Activated CD4-positive, alpha-beta T cell treated with anti-CD3 and anti-CD28 coated beads for 36 hours (primary cell): ENCODE measurements at regions not wholly inside any gene's neighbourhood (a gene's known extent, or its start where the extent isn't known, plus 50 kb on each side); places are given as distances from the start of the nearest gene placed in this dataset.
"Not testable (repeated sequence)": the region's sequence is repeated elsewhere in the genome, so short reads cannot be mapped to it uniquely, and the experiment has no call there.

Experiments
- ATAC-seq: fragments of 200-7000 bp; cut with Tn5 transposase; one replicate; pipeline ENCODE4 v1.10.0; 2021; ENCODE audit warnings: mild to moderate bottlenecking, moderate library complexity
- CTCF ChIA-PET: fragments of 350-600 bp; sonication (Branson Sonifier 250); formaldehyde crosslinking; loops from one replicate; lab custom pipeline; 2021; ENCODE audit warnings: antibody characterized with exemption; lab: Charles Lee
- POLR2A ChIA-PET: fragments of 350-600 bp; sonication (Branson Sonifier 250); formaldehyde crosslinking; loops from one replicate; lab custom pipeline; 2021; ENCODE audit warnings: antibody characterized with exemption, inconsistent platforms; lab: Charles Lee
- DNase-seq: peaks from one replicate; pipeline ENCODE4 v3.0.0-alpha.2; 2020
- H3K27ac Mint-ChIP-seq: one replicate; pipeline ENCODE4 v1.8.0; 2021; ENCODE audit warnings: mixed read lengths
- H3K27me3 Mint-ChIP-seq: one replicate; pipeline ENCODE4 v1.8.0; 2021; ENCODE audit warnings: mixed read lengths
- H3K36me3 Mint-ChIP-seq: one replicate; pipeline ENCODE4 v1.8.0; 2021; ENCODE audit warnings: low read depth, mixed read lengths
- H3K4me1 Mint-ChIP-seq: one replicate; pipeline ENCODE4 v1.8.0; 2021; ENCODE audit warnings: mixed read lengths
- H3K4me3 Mint-ChIP-seq: one replicate; pipeline ENCODE4 v1.8.0; 2021; ENCODE audit warnings: mild to moderate bottlenecking, moderate library complexity, mixed read lengths
- H3K9me3 Mint-ChIP-seq: one replicate; pipeline ENCODE4 v1.8.0; 2021; ENCODE audit warnings: low read depth, mixed read lengths
- intact Hi-C, 2 experiments: fragments of 100-400 bp; cut with DNase I in 1 of 2; cut with micrococcal nuclease in 1 of 2; formaldehyde crosslinking; loops; one replicate each; pipeline versions ENCODE4 v1.14.2 to v1.15.1; 2022 to 2024; cut with DNase I, micrococcal nuclease

GRCh38 chr5:129228577-129228976 is 134.0 kb downstream of the ISOC1 start:
- H3K27ac Mint-ChIP-seq = no peak overlapping the region
- H3K4me1 Mint-ChIP-seq = no peaks in the 10 kb centered on the region
- H3K27me3 Mint-ChIP-seq = no peaks in the 10 kb centered on the region
- POLR2A ChIA-PET = no interaction called here
- DNase-seq = no peak
- no peaks in the 10 kb centered on the region for H3K9me3 Mint-ChIP-seq
- H3K4me3 Mint-ChIP-seq = no peak overlapping the region
- ATAC-seq = no peak
- CTCF ChIA-PET = no interaction called here
- intact Hi-C loops = no loop called here
- H3K36me3 Mint-ChIP-seq = no peaks in the 10 kb centered on the region

- Mint-ChIP-seq H3K4me1 (no peaks in the 10 kb centered on the region), H3K27ac (no peak overlapping the region), H3K27me3 (no peaks in the 10 kb centered on the region), H3K9me3 (no peaks in the 10 kb centered on the region), H3K4me3 (no peak overlapping the region), H3K36me3 (no peaks in the 10 kb centered on the region)
- DNase-seq (no peak), ATAC-seq (no peak)
- ChIA-PET POLR2A (no interaction called here), CTCF (no interaction called here)
- intact Hi-C loops = no loop called here
These were observed 147.2 kb downstream of the ISOC1 start for GRCh38 chr5:129241755-129242154.

- POLR2A ChIA-PET = no interaction called here
- H3K27ac Mint-ChIP-seq = no peak overlapping the region
- H3K4me3 Mint-ChIP-seq = no peak overlapping the region
- CTCF ChIA-PET = no interaction called here
- ATAC-seq (no peak), DNase-seq (no peak)
- H3K9me3 Mint-ChIP-seq = no peaks in the 10 kb centered on the region
- intact Hi-C loops = no loop called here
- no peaks in the 10 kb centered on the region for H3K4me1 Mint-ChIP-seq
- no peaks in the 10 kb centered on the region for H3K36me3 Mint-ChIP-seq
- H3K27me3 Mint-ChIP-seq = no peaks in the 10 kb centered on the region
These were observed 148.5 kb downstream of the ISOC1 start for GRCh38 chr5:129243039-129243438.

GRCh38 chr5:129244478-129244877 is 149.9 kb downstream of the ISOC1 start:
- H3K4me3 Mint-ChIP-seq = no peak overlapping the region
- intact Hi-C loops = no loop called here
- no peaks in the 10 kb centered on the region for H3K9me3 Mint-ChIP-seq
- DNase-seq = no peak
- H3K36me3 Mint-ChIP-seq = no peaks in the 10 kb centered on the region
- ATAC-seq = no peak
- H3K27me3 Mint-ChIP-seq = no peaks in the 10 kb centered on the region
- no peak overlapping the region for H3K27ac Mint-ChIP-seq
- POLR2A ChIA-PET = no interaction called here
- CTCF ChIA-PET = no interaction called here
- H3K4me1 Mint-ChIP-seq = no peaks in the 10 kb centered on the region

- ChIA-PET POLR2A (no interaction called here), CTCF (interaction anchor here (1.0 kb wide), 1 partner anchor 23 kb away, joined by 3 read pairs; no protein-coding TSS in a partner anchor)
- Mint-ChIP-seq H3K4me3 (no peak overlapping the region), H3K9me3 (no peaks in the 10 kb centered on the region), H3K36me3 (no peaks in the 10 kb centered on the region), H3K4me1 (no peaks in the 10 kb centered on the region), H3K27ac (no peak overlapping the region), H3K27me3 (no peaks in the 10 kb centered on the region)
- intact Hi-C loops = no loop called here
- no peak for DNase-seq
- no peak for ATAC-seq
These were observed 150.9 kb downstream of the ISOC1 start for GRCh38 chr5:129245489-129245888.

GRCh38 chr5:129246088-129246487 is 151.5 kb downstream of the ISOC1 start:
- POLR2A ChIA-PET = no interaction called here
- CTCF ChIA-PET = interaction anchor here (1.0 kb wide), 2 partner anchors 22 to 48 kb away, joined by 3 read pairs; no protein-coding TSS in a partner anchor
- H3K27ac Mint-ChIP-seq = no peak overlapping the region

GRCh38 chr5:129249886-129250285 is 155.3 kb downstream of the ISOC1 start:
- Mint-ChIP-seq H3K4me3 (no peak overlapping the region), H3K4me1 (no peaks in the 10 kb centered on the region), H3K27me3 (no peaks in the 10 kb centered on the region), H3K27ac (no peak overlapping the region), H3K9me3 (peaks cover 19% of the 10 kb centered on the region), H3K36me3 (no peaks in the 10 kb centered on the region)
- no peak for ATAC-seq
- intact Hi-C loops = no loop called here
- ChIA-PET POLR2A (no interaction called here), CTCF (no interaction called here)
- no peak for DNase-seq

More at GRCh38 chr5:129246088-129246487, 151.5 kb downstream of the ISOC1 start:
- no peak for DNase-seq
- intact Hi-C loops = no loop called here
- no peak for ATAC-seq
- H3K4me1 Mint-ChIP-seq = no peaks in the 10 kb centered on the region
- H3K36me3 Mint-ChIP-seq = no peaks in the 10 kb centered on the region
- peaks cover 2% of the 10 kb centered on the region for H3K9me3 Mint-ChIP-seq
- H3K27me3 Mint-ChIP-seq = no peaks in the 10 kb centered on the region
- H3K4me3 Mint-ChIP-seq = no peak overlapping the region

GRCh38 chr5:129271308-129271707 is 176.8 kb downstream of the ISOC1 start:
- Mint-ChIP-seq H3K9me3 (no peaks in the 10 kb centered on the region), H3K27me3 (no peaks in the 10 kb centered on the region), H3K36me3 (no peaks in the 10 kb centered on the region), H3K4me1 (no peaks in the 10 kb centered on the region), H3K27ac (no peak overlapping the region), H3K4me3 (no peak overlapping the region)
- intact Hi-C loops = no loop called here
- ChIA-PET CTCF (no interaction called here), POLR2A (no interaction called here)
- ATAC-seq (no peak), DNase-seq (no peak)

- intact Hi-C loops = no loop called here
- H3K27ac Mint-ChIP-seq = no peak overlapping the region
- H3K4me3 Mint-ChIP-seq = no peak overlapping the region
- H3K36me3 Mint-ChIP-seq = no peaks in the 10 kb centered on the region
- H3K4me1 Mint-ChIP-seq = no peaks in the 10 kb centered on the region
- DNase-seq (no peak), ATAC-seq (no peak)
- ChIA-PET CTCF (no interaction called here), POLR2A (no interaction called here)
- H3K27me3 Mint-ChIP-seq = no peaks in the 10 kb centered on the region
- H3K9me3 Mint-ChIP-seq = peaks cover 27% of the 10 kb centered on the region
These were observed 176.1 kb upstream of the ADAMTS19 start for GRCh38 chr5:129284010-129284409.

- H3K27me3 Mint-ChIP-seq, intact Hi-C loops, H3K4me3 Mint-ChIP-seq, DNase-seq, H3K4me1 Mint-ChIP-seq, POLR2A ChIA-PET, CTCF ChIA-PET, H3K27ac Mint-ChIP-seq, H3K36me3 Mint-ChIP-seq, ATAC-seq: not testable (repeated sequence)
- H3K9me3 Mint-ChIP-seq = peaks cover 20% of the 10 kb centered on the region
These were observed 165.9 kb upstream of the ADAMTS19 start for GRCh38 chr5:129294216-129294615.

- POLR2A ChIA-PET = no interaction called here
- no peaks in the 10 kb centered on the region for H3K4me1 Mint-ChIP-seq
- intact Hi-C loops = no loop called here
- CTCF ChIA-PET = no interaction called here
- ATAC-seq (no peak), DNase-seq (no peak)
- no peaks in the 10 kb centered on the region for H3K27me3 Mint-ChIP-seq
- no peak overlapping the region for H3K27ac Mint-ChIP-seq
- peaks cover 23% of the 10 kb centered on the region for H3K9me3 Mint-ChIP-seq
- H3K36me3 Mint-ChIP-seq = peaks cover 8% of the 10 kb centered on the region
- H3K4me3 Mint-ChIP-seq = no peak overlapping the region
These were observed 153.4 kb upstream of the ADAMTS19 start for GRCh38 chr5:129306725-129307124.

- H3K36me3 Mint-ChIP-seq = peaks cover 3% of the 10 kb centered on the region
- CTCF ChIA-PET = no interaction called here
- H3K4me1 Mint-ChIP-seq = no peaks in the 10 kb centered on the region
- ATAC-seq (no peak), DNase-seq (no peak)
- no peaks in the 10 kb centered on the region for H3K27me3 Mint-ChIP-seq
- POLR2A ChIA-PET = no interaction called here
- intact Hi-C loops = no loop called here
- H3K27ac Mint-ChIP-seq = no peak overlapping the region
- no peak overlapping the region for H3K4me3 Mint-ChIP-seq
- H3K9me3 Mint-ChIP-seq = peaks cover 12% of the 10 kb centered on the region
These were observed 137.1 kb upstream of the ADAMTS19 start for GRCh38 chr5:129322968-129323367.

- no peak for DNase-seq
- H3K4me1 Mint-ChIP-seq = no peaks in the 10 kb centered on the region
- no peaks in the 10 kb centered on the region for H3K36me3 Mint-ChIP-seq
- ChIA-PET CTCF (no interaction called here), POLR2A (no interaction called here)
- no peak overlapping the region for H3K27ac Mint-ChIP-seq
- no peak overlapping the region for H3K4me3 Mint-ChIP-seq
- ATAC-seq = no peak
- intact Hi-C loops = no loop called here
- no peaks in the 10 kb centered on the region for H3K27me3 Mint-ChIP-seq
- H3K9me3 Mint-ChIP-seq = peaks cover 5% of the 10 kb centered on the region
These were observed 118.8 kb upstream of the ADAMTS19 start for GRCh38 chr5:129341306-129341705.
